Activated CD4-positive, alpha-beta memory T cell treated with anti-CD3 and anti-CD28 coated beads for 36 hours (primary cell): ENCODE measurements at regions not wholly inside any gene's neighbourhood (a gene's known extent, or its start where the extent isn't known, plus 50 kb on each side); places are given as distances from the start of the nearest gene placed in this dataset.

Experiments used
- CTCF ChIA-PET: fragments of 350-600 bp; sonication (Branson Sonifier 250); formaldehyde crosslinking; loops from one replicate; lab custom pipeline; 2021; ENCODE audit warnings: antibody characterized with exemption, inconsistent platforms; lab: Charles Lee
- POLR2A ChIA-PET: fragments of 350-600 bp; sonication (Branson Sonifier 250); formaldehyde crosslinking; loops from one replicate; lab custom pipeline; 2021; ENCODE audit warnings: antibody characterized with exemption; lab: Charles Lee
- DNase-seq: peaks from one replicate; pipeline ENCODE4 v3.0.0-alpha.2; 2020
- H3K27ac Mint-ChIP-seq: one replicate; pipeline ENCODE4 v1.8.0; 2021; ENCODE audit warnings: mixed read lengths
- H3K27me3 Mint-ChIP-seq: one replicate; pipeline ENCODE4 v1.8.0; 2021; ENCODE audit warnings: mixed read lengths
- H3K36me3 Mint-ChIP-seq: one replicate; pipeline ENCODE4 v1.8.0; 2021; ENCODE audit warnings: mixed read lengths
- H3K4me1 Mint-ChIP-seq: one replicate; pipeline ENCODE4 v1.8.0; 2021; ENCODE audit warnings: low read depth, mixed read lengths
- H3K4me3 Mint-ChIP-seq: one replicate; pipeline ENCODE4 v1.8.0; 2021; ENCODE audit warnings: mild to moderate bottlenecking, mixed read lengths
- H3K9me3 Mint-ChIP-seq: one replicate; pipeline ENCODE4 v1.8.0; 2021; ENCODE audit warnings: mixed read lengths
- intact Hi-C: fragments of 100-400 bp; cut with micrococcal nuclease; formaldehyde crosslinking; loops from one replicate; pipeline ENCODE4 v1.15.1; 2023

- H3K4me1 Mint-ChIP-seq: no peaks in the 10 kb centered on the region
- POLR2A ChIA-PET: no interaction called here
- CTCF ChIA-PET: no interaction called here
- intact Hi-C loops: no loop called here
- no peak for DNase-seq
- H3K27me3 Mint-ChIP-seq: no peaks in the 10 kb centered on the region
- no peaks in the 10 kb centered on the region for H3K36me3 Mint-ChIP-seq
- no peak overlapping the region for H3K27ac Mint-ChIP-seq
- H3K4me3 Mint-ChIP-seq: no peak overlapping the region
- H3K9me3 Mint-ChIP-seq: peaks cover 4% of the 10 kb centered on the region
These were observed 124.1 kb downstream of the CBLN4 start for GRCh38 chr20:55881204-55881603.

GRCh38 chr20:55880361-55880760 lies 125.0 kb downstream of the CBLN4 start:
- no peaks in the 10 kb centered on the region for H3K27me3 Mint-ChIP-seq
- intact Hi-C loops: no loop called here
- no peak overlapping the region for H3K4me3 Mint-ChIP-seq
- no peaks in the 10 kb centered on the region for H3K4me1 Mint-ChIP-seq
- peaks cover 4% of the 10 kb centered on the region for H3K9me3 Mint-ChIP-seq
- H3K36me3 Mint-ChIP-seq: no peaks in the 10 kb centered on the region
- CTCF ChIA-PET: no interaction called here
- DNase-seq: no peak
- POLR2A ChIA-PET: no interaction called here
- H3K27ac Mint-ChIP-seq: no peak overlapping the region

GRCh38 chr20:55855052-55855451 lies 150.3 kb downstream of the CBLN4 start:
- CTCF ChIA-PET: no interaction called here
- POLR2A ChIA-PET: no interaction called here

GRCh38 chr20:55830121-55830827 lies 175.0 kb downstream of the CBLN4 start:
- Mint-ChIP-seq H3K27ac (no peak overlapping the region), H3K4me3 (no peak overlapping the region), H3K9me3 (peaks cover 10% of the 10 kb centered on the region), H3K4me1 (no peaks in the 10 kb centered on the region), H3K27me3 (no peaks in the 10 kb centered on the region), H3K36me3 (no peaks in the 10 kb centered on the region)
- DNase-seq: no peak
- CTCF ChIA-PET: no interaction called here
- intact Hi-C loops: no loop called here
- POLR2A ChIA-PET: no interaction called here

More at GRCh38 chr20:55855052-55855451, 150.3 kb downstream of the CBLN4 start:
- no peaks in the 10 kb centered on the region for H3K4me1 Mint-ChIP-seq
- intact Hi-C loops: no loop called here
- H3K27me3 Mint-ChIP-seq: no peaks in the 10 kb centered on the region
- H3K27ac Mint-ChIP-seq: no peak overlapping the region
- peaks cover 6% of the 10 kb centered on the region for H3K9me3 Mint-ChIP-seq
- DNase-seq: no peak
- no peaks in the 10 kb centered on the region for H3K36me3 Mint-ChIP-seq
- no peak overlapping the region for H3K4me3 Mint-ChIP-seq

- Mint-ChIP-seq H3K27ac (no peak overlapping the region), H3K4me3 (no peak overlapping the region), H3K9me3 (peaks cover 11% of the 10 kb centered on the region), H3K4me1 (no peaks in the 10 kb centered on the region), H3K36me3 (no peaks in the 10 kb centered on the region), H3K27me3 (no peaks in the 10 kb centered on the region)
- intact Hi-C loops: no loop called here
- ChIA-PET CTCF (no interaction called here), POLR2A (no interaction called here)
- DNase-seq: no peak
These were observed 200.2 kb downstream of the CBLN4 start for GRCh38 chr20:55805138-55805537.

GRCh38 chr20:55800552-55801245 lies 204.6 kb downstream of the CBLN4 start:
- POLR2A ChIA-PET: no interaction called here
- DNase-seq: no peak
- intact Hi-C loops: no loop called here
- CTCF ChIA-PET: no interaction called here
- Mint-ChIP-seq H3K4me3 (no peak overlapping the region), H3K27ac (no peak overlapping the region), H3K36me3 (no peaks in the 10 kb centered on the region), H3K9me3 (peaks cover 5% of the 10 kb centered on the region), H3K27me3 (no peaks in the 10 kb centered on the region), H3K4me1 (no peaks in the 10 kb centered on the region)

GRCh38 chr20:55793986-55794385 lies 211.3 kb downstream of the CBLN4 start:
- Mint-ChIP-seq H3K27me3 (no peaks in the 10 kb centered on the region), H3K36me3 (no peaks in the 10 kb centered on the region), H3K9me3 (peaks cover 14% of the 10 kb centered on the region), H3K4me3 (no peak overlapping the region), H3K27ac (no peak overlapping the region), H3K4me1 (no peaks in the 10 kb centered on the region)
- ChIA-PET POLR2A (no interaction called here), CTCF (no interaction called here)
- intact Hi-C loops: no loop called here
- no peak for DNase-seq

- intact Hi-C loops: no loop called here
- Mint-ChIP-seq H3K27me3 (no peaks in the 10 kb centered on the region), H3K4me1 (no peaks in the 10 kb centered on the region), H3K27ac (no peak overlapping the region), H3K9me3 (peaks cover 14% of the 10 kb centered on the region), H3K4me3 (no peak overlapping the region), H3K36me3 (no peaks in the 10 kb centered on the region)
- POLR2A ChIA-PET: no interaction called here
- CTCF ChIA-PET: no interaction called here
- DNase-seq: no peak
These were observed 213.3 kb downstream of the CBLN4 start for GRCh38 chr20:55792049-55792448.

GRCh38 chr20:55790178-55790577 lies 215.1 kb downstream of the CBLN4 start:
- CTCF ChIA-PET: no interaction called here
- intact Hi-C loops: no loop called here
- Mint-ChIP-seq H3K36me3 (no peaks in the 10 kb centered on the region), H3K27ac (no peak overlapping the region), H3K27me3 (no peaks in the 10 kb centered on the region), H3K4me3 (no peak overlapping the region), H3K4me1 (no peaks in the 10 kb centered on the region), H3K9me3 (peaks cover 12% of the 10 kb centered on the region)
- no peak for DNase-seq
- POLR2A ChIA-PET: no interaction called here

- intact Hi-C loops: no loop called here
- no peak overlapping the region for H3K4me3 Mint-ChIP-seq
- H3K4me1 Mint-ChIP-seq: no peaks in the 10 kb centered on the region
- H3K27ac Mint-ChIP-seq: no peak overlapping the region
- no peak for DNase-seq
- H3K9me3 Mint-ChIP-seq: peaks cover 8% of the 10 kb centered on the region
- H3K27me3 Mint-ChIP-seq: no peaks in the 10 kb centered on the region
- no peaks in the 10 kb centered on the region for H3K36me3 Mint-ChIP-seq
- POLR2A ChIA-PET: no interaction called here
- CTCF ChIA-PET: no interaction called here
These were observed 221.3 kb downstream of the CBLN4 start for GRCh38 chr20:55784036-55784435.

GRCh38 chr20:55783381-55783780 lies 221.9 kb downstream of the CBLN4 start:
- Mint-ChIP-seq H3K27me3 (no peaks in the 10 kb centered on the region), H3K4me3 (no peak overlapping the region)
- CTCF ChIA-PET: no interaction called here

GRCh38 chr20:55782912-55783253 lies 222.4 kb downstream of the CBLN4 start:
- Mint-ChIP-seq H3K27me3 (no peaks in the 10 kb centered on the region), H3K4me1 (no peaks in the 10 kb centered on the region), H3K4me3 (no peak overlapping the region), H3K36me3 (no peaks in the 10 kb centered on the region), H3K9me3 (peaks cover 8% of the 10 kb centered on the region), H3K27ac (no peak overlapping the region)
- intact Hi-C loops: no loop called here
- POLR2A ChIA-PET: no interaction called here
- CTCF ChIA-PET: no interaction called here
- no peak for DNase-seq

More at GRCh38 chr20:55783381-55783780, 221.9 kb downstream of the CBLN4 start:
- Mint-ChIP-seq H3K9me3 (peaks cover 8% of the 10 kb centered on the region), H3K36me3 (no peaks in the 10 kb centered on the region), H3K4me1 (no peaks in the 10 kb centered on the region), H3K27ac (no peak overlapping the region)
- POLR2A ChIA-PET: no interaction called here
- intact Hi-C loops: no loop called here
- no peak for DNase-seq
